GM10266 (cell line): ENCODE measurements at regions not wholly inside any gene's neighbourhood (a gene's known extent, or its start where the extent isn't known, plus 50 kb on each side); places are given as distances from the start of the nearest gene placed in this dataset.

Source experiments
- DNase-seq: peaks from one replicate; pipeline ENCODE4 v3.0.0; 2012; ENCODE audit errors: extremely low spot score
- CTCF ChIP-seq: IDR thresholded peaks from 2 replicates; pipeline ENCODE4 v1.5.1; 2012; ENCODE audit warnings: mild to moderate bottlenecking, low read depth; ENCODE audit not compliant: control insufficient read depth, insufficient read depth; ENCODE audit errors: missing control alignments

DNA sequence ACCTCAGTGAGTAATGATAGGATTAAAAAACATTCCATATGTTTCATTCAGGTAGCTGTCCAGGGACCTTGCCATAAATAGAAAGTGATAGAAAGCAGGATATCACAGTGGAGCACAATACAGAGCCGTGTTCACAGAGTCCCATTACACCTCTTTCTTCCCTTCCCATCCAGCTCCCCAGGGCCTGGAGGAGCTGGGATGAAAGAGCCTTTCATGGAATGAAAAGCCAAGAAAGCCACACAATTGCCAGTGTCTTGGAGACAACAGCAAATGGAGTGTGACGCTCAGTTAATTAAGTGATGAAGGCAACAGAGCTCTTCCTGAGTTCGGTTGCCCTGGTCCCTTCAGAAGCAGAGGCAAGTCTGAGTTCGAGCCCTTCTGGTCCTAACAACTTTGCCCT, 387.3 kb upstream of the PLXNA2 start:
- no peak for TF ChIP-seq CTCF
- no peak for DNase-seq

GRCh38 chr1:208634346-208635140, 390.4 kb upstream of the PLXNA2 start:
- DNase-seq, result no peak
- TF ChIP-seq CTCF, result no peak

- TF ChIP-seq CTCF, result no peak
Measured at GRCh38 chr1:208637181-208637580, 393.0 kb upstream of the PLXNA2 start.

DNA sequence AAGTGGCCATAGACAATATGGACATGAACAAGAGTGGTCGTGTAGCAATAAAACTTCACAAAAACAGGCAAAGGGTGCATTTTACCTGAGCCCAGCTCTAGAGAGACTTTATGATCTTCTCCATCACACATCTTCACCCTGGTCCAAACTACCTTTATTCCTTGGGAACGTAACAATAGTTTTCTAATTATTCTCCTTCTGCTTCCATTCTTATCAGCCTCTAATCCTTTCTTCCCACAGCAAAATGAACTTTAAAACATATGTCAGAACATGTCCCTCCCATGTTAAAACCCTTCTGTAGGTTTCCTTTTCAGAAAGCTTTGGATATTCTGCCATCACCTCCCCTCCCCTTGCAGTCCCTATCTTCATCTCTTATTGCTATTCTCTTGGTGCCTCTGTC, 395.2 kb upstream of the PLXNA2 start:
- no peak for TF ChIP-seq CTCF
- no peak for DNase-seq

More at GRCh38 chr1:208637181-208637580, 393.0 kb upstream of the PLXNA2 start:
- no peak for DNase-seq

DNA sequence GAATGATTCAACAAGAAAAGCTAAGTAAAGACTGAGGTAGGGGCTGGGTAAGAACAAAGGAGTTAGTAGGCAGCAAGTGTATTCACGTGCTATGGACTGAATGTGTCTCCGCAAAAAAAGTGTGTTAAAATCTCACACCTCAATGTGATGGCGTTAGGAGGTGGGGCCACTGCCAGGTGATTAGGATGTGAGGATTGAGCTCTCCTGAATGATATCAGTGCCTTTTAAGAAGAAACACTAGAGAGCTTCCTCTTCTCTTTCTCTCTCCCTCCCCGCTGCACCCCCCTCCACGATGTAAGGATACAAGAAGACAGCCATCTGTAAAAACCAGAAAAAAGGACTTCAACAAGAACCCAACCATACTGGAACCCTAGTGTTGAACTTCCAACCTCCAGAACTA, 396.1 kb upstream of the PLXNA2 start:
- no peak for DNase-seq
- TF ChIP-seq CTCF, result no peak

- no peak for DNase-seq
- no peak for TF ChIP-seq CTCF
Measured at GRCh38 chr1:208641579-208642280, 397.5 kb upstream of the PLXNA2 start.
